ENCODE measurements at regions not wholly inside any gene's neighbourhood (a gene's known extent, or its start where the extent isn't known, plus 50 kb on each side); places are given as distances from the start of the nearest gene placed in this dataset.

- Histone ChIP-seq H3K9ac (ENCODE audit: extremely low read depth, insufficient read length, low read length) (no peak overlapping the region), H3K23me2 (ENCODE audit: insufficient read length, low read depth, low read length, poor library complexity, severe bottlenecking) (no peaks in the 10 kb centered on the region), H4K91ac (ENCODE audit: insufficient read length, low read depth, low read length) (no peak overlapping the region), H3K27ac (ENCODE audit: insufficient read length, low read depth, low read length) (no peak overlapping the region), H3K18ac (ENCODE audit: insufficient read length, low read depth, low read length) (no peak overlapping the region), H2AFZ (ENCODE audit: low read length) (no peak overlapping the region), H2BK12ac (ENCODE audit: insufficient read length, low read depth, low read length) (no peak overlapping the region), H3K4me1 (ENCODE audit: insufficient read depth, low read length) (no peaks in the 10 kb centered on the region), H3K79me1 (ENCODE audit: insufficient read depth, low read depth, low read length, poor library complexity, severe bottlenecking) (no peaks in the 10 kb centered on the region), H4K20me1 (ENCODE audit: control insufficient read depth, insufficient read depth, insufficient read length) (no peaks in the 10 kb centered on the region), H2BK5ac (ENCODE audit: insufficient read length, low read length) (no peak overlapping the region), H3T11ph (ENCODE audit: low read length) (no peak overlapping the region), H4K8ac (replicated peaks; ENCODE audit: insufficient read length, low read depth, low read length) (no peak overlapping the region), H2BK15ac (ENCODE audit: low read depth, low read length) (no peak overlapping the region), H2BK20ac (ENCODE audit: low read depth, low read length, poor library complexity, severe bottlenecking) (no peak overlapping the region), H2AK5ac (ENCODE audit: insufficient read length, low read length) (no peak overlapping the region), H2BK120ac (ENCODE audit: low read depth, low read length, poor library complexity, severe bottlenecking) (no peak overlapping the region), H3K56ac (ENCODE audit: insufficient read length, low read depth, low read length) (no peak overlapping the region), H3K4me2 (ENCODE audit: insufficient read depth, insufficient read length, low read length) (no peak overlapping the region), H3K14ac (ENCODE audit: insufficient read depth, low read length) (no peak overlapping the region), H3K27me3 (ENCODE audit: insufficient read depth, low read length) (no peaks in the 10 kb centered on the region), H3K23ac (ENCODE audit: insufficient read length, low read depth, low read length) (no peak overlapping the region), H4K5ac (ENCODE audit: insufficient read length, low read depth, low read length) (no peak overlapping the region), H3K4ac (ENCODE audit: low read depth, low read length) (no peak overlapping the region), H3K9me3 (ENCODE audit: control insufficient read depth, low read depth, low read length) (no peaks in the 10 kb centered on the region), H3K79me2 (ENCODE audit: insufficient read depth, low read length) (no peaks in the 10 kb centered on the region)
- Mint-ChIP-seq H3K27ac (no peak overlapping the region), H3K36me3 (ENCODE audit: insufficient read depth in 1 of 3, low read depth in 3 of 3) (no peaks in the 10 kb centered on the region), H3K27me3 (ENCODE audit: low read depth) (no peaks in the 10 kb centered on the region), H3K4me1 (peaks cover 3 to 4% of the 10 kb centered on the region in 2 experiments; a peak in 2 of 4 replicates), H3K9me3 (no peaks in the 10 kb centered on the region; a peak in 1 of 5 replicates), H3K4me3 (no peak overlapping the region)
- TF ChIP-seq CTCF (conservative IDR thresholded peaks at IDR 0.05) = peak; percentile 67
- peak; percentile 64 for DNase-seq
- WGBS (ENCODE audit: extremely low coverage, insufficient read length, low lambda C conversion rate) = no CpG with 5 or more reads among the region's 3 CpGs
Observed at GRCh38 chr14:53663709-53664108, 292.9 kb downstream of the BMP4 start.
